Loucy (cell line): ENCODE measurements at regions not wholly inside any gene's neighbourhood (a gene's known extent, or its start where the extent isn't known, plus 50 kb on each side); places are given as distances from the start of the nearest gene placed in this dataset.

Experiments
- EZH2phosphoT487 ChIP-seq: fragments of 200-600 bp; IDR thresholded peaks from 2 replicates; pipeline ENCODE4 v1.6.1; 2018; ENCODE audit warnings: antibody characterized with exemption, mild to moderate bottlenecking, moderate library complexity, borderline replicate concordance
- TF ChIP-seq, protein P1 (sequence below): fragments of 200-600 bp; sonication (generic); conservative IDR thresholded peaks from 2 replicates; pipeline ENCODE4 v1.5.1; 2014; ENCODE audit warnings: mild to moderate bottlenecking, antibody characterized with exemption, low read length

DNA sequence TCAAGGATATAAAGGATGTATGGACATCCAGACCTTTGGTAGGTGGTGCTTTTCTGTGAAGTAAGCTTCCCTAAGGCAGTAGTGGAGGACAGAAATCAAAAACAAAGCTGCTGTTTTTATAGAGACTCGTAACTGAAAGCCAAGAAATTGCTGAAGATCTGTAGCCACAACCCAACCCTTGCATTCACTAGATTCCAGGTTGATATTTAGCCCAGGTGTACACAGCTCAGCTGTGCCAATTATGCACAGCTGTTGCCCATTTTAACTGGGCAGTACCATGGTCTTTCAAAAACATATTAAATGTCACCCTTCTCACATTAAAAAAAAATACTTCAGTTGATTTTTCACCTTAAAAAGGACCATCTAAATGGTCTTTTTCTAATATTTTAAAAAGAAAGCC is 75.8 kb downstream of the CNTN3 start:
- TF ChIP-seq, protein P1, sequence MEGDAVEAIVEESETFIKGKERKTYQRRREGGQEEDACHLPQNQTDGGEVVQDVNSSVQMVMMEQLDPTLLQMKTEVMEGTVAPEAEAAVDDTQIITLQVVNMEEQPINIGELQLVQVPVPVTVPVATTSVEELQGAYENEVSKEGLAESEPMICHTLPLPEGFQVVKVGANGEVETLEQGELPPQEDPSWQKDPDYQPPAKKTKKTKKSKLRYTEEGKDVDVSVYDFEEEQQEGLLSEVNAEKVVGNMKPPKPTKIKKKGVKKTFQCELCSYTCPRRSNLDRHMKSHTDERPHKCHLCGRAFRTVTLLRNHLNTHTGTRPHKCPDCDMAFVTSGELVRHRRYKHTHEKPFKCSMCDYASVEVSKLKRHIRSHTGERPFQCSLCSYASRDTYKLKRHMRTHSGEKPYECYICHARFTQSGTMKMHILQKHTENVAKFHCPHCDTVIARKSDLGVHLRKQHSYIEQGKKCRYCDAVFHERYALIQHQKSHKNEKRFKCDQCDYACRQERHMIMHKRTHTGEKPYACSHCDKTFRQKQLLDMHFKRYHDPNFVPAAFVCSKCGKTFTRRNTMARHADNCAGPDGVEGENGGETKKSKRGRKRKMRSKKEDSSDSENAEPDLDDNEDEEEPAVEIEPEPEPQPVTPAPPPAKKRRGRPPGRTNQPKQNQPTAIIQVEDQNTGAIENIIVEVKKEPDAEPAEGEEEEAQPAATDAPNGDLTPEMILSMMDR, result no peak
- no peak for TF ChIP-seq EZH2phosphoT487
